Tibial nerve (tissue), 3 donors: ENCODE measurements at regions not wholly inside any gene's neighbourhood (a gene's known extent, or its start where the extent isn't known, plus 50 kb on each side); places are given as distances from the start of the nearest gene placed in this dataset.

Experiments
- CTCF ChIP-seq, 5 experiments: fragments of 200-600 bp in 3 of 5; fragments of 450-650 bp in 2 of 5; sonication (generic) in 3 of 5; IDR thresholded peaks; one replicate each; pipeline ENCODE4 v1.5.1; 2016 to 2019; ENCODE audit warnings: antibody characterized with exemption in 5 of 5, mild to moderate bottlenecking in 3 of 5, moderate library complexity in 2 of 5
- POLR2A ChIP-seq, 2 donors: fragments of 450-650 bp; IDR thresholded peaks; one replicate each; pipeline ENCODE4 v1.6.1; 2017; ENCODE audit warnings: antibody characterized with exemption in 2 of 2, mild to moderate bottlenecking in 2 of 2, moderate library complexity in 2 of 2

- no peak for TF ChIP-seq CTCF (IDR thresholded peaks at IDR 0.05)
- TF ChIP-seq POLR2A (IDR thresholded peaks at IDR 0.05), result no peak
Measured at GRCh38 chr10:60998932-60999331, 54.9 kb upstream of the RHOBTB1 start.
